ENCODE measurements at regions not wholly inside any gene's neighbourhood (a gene's known extent, or its start where the extent isn't known, plus 50 kb on each side); places are given as distances from the start of the nearest gene placed in this dataset.

GRCh38 chr1:209454340-209454994 is 129.0 kb upstream of the CAMK1G start:
- H3K27me3 ChIP-seq, result no peaks in the 10 kb centered on the region
- 38 to 80% (median 43%) methylated on average over 2 of the region's 2 CpGs for WGBS, 3 donors
- no peak overlapping the region for H3K27ac ChIP-seq
- TF ChIP-seq CTCF (IDR thresholded peaks at IDR 0.05) (no peak), EP300 (IDR thresholded peaks at IDR 0.05) (no peak), POLR2A (IDR thresholded peaks at IDR 0.05) (no peak)
- intact Hi-C loops (cut with DNase I), result no loop called here
- no peak for DNase-seq
- no peak overlapping the region for H3K4me3 ChIP-seq
- no peaks in the 10 kb centered on the region for H3K36me3 ChIP-seq
- H3K9me3 ChIP-seq, result no peaks in the 10 kb centered on the region
- H3K4me1 ChIP-seq (ENCODE audit: insufficient read depth), result no peaks in the 10 kb centered on the region

- H3K36me3 ChIP-seq, result no peaks in the 10 kb centered on the region
- no peak overlapping the region for H3K27ac ChIP-seq
- no peaks in the 10 kb centered on the region for H3K27me3 ChIP-seq
- no peak for DNase-seq
- no peaks in the 10 kb centered on the region for H3K4me1 ChIP-seq (ENCODE audit: insufficient read depth)
- TF ChIP-seq EP300 (IDR thresholded peaks at IDR 0.05), result no peak
- TF ChIP-seq CTCF (IDR thresholded peaks at IDR 0.05), result no peak
- TF ChIP-seq POLR2A (IDR thresholded peaks at IDR 0.05), result no peak
- no peaks in the 10 kb centered on the region for H3K9me3 ChIP-seq
- intact Hi-C loops (cut with DNase I), result no loop called here
- H3K4me3 ChIP-seq, result no peak overlapping the region
- 46 to 54% (median 51%) methylated on average over 3 of the region's 3 CpGs for WGBS, 3 donors
Measured at GRCh38 chr1:209455145-209455544, 128.4 kb upstream of the CAMK1G start.

- intact Hi-C loops (cut with DNase I), result no loop called here
- WGBS, 3 donors, result 45 to 55% (median 46%) methylated on average over 6 of the region's 6 CpGs
- TF ChIP-seq POLR2A (IDR thresholded peaks at IDR 0.05) (no peak), CTCF (IDR thresholded peaks at IDR 0.05) (no peak), EP300 (IDR thresholded peaks at IDR 0.05) (no peak)
Measured at GRCh38 chr1:209455661-209456358, 127.7 kb upstream of the CAMK1G start.

GRCh38 chr1:209456878-209457277 is 126.6 kb upstream of the CAMK1G start:
- no peaks in the 10 kb centered on the region for H3K36me3 ChIP-seq
- no peaks in the 10 kb centered on the region for H3K27me3 ChIP-seq
- intact Hi-C loops (cut with DNase I), result no loop called here
- no peak for DNase-seq
- H3K4me1 ChIP-seq (ENCODE audit: insufficient read depth), result no peaks in the 10 kb centered on the region
- WGBS, 3 donors, result 55 to 68% (median 58%) methylated on average over 1 of the region's 1 CpG
- TF ChIP-seq CTCF (IDR thresholded peaks at IDR 0.05), result no peak
- TF ChIP-seq POLR2A (IDR thresholded peaks at IDR 0.05), result no peak
- TF ChIP-seq EP300 (IDR thresholded peaks at IDR 0.05), result no peak
- H3K9me3 ChIP-seq, result no peaks in the 10 kb centered on the region
- H3K4me3 ChIP-seq, result no peak overlapping the region
- no peak overlapping the region for H3K27ac ChIP-seq

More at GRCh38 chr1:209455661-209456358, 127.7 kb upstream of the CAMK1G start:
- no peaks in the 10 kb centered on the region for H3K27me3 ChIP-seq
- no peaks in the 10 kb centered on the region for H3K4me1 ChIP-seq (ENCODE audit: insufficient read depth)
- H3K4me3 ChIP-seq, result no peak overlapping the region
- no peaks in the 10 kb centered on the region for H3K36me3 ChIP-seq
- no peak for DNase-seq
- H3K9me3 ChIP-seq, result no peaks in the 10 kb centered on the region
- no peak overlapping the region for H3K27ac ChIP-seq
